ENCODE measurements at regions not wholly inside any gene's neighbourhood (a gene's known extent, or its start where the extent isn't known, plus 50 kb on each side); places are given as distances from the start of the nearest gene placed in this dataset.

DNA sequence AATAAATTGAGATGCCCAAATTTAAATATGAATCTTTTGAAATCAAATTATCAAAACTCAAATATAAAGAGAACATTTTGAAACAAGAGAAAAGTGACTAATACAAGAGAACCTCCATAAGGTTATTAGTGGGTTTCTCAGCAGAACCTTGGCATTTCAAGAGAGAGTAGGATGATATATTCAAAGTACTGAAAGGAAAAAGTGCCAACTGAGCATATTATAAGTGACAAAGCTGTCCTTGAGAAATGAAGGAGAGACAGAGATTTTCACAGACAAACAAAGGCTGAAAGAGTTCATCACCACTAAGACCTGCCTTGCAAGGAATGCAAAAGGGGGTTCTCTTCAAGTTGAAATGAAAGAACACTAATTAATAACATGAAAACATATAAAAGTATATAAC is 366.0 kb downstream of the HINT1 start (continued):
- TF ChIP-seq, protein P1, sequence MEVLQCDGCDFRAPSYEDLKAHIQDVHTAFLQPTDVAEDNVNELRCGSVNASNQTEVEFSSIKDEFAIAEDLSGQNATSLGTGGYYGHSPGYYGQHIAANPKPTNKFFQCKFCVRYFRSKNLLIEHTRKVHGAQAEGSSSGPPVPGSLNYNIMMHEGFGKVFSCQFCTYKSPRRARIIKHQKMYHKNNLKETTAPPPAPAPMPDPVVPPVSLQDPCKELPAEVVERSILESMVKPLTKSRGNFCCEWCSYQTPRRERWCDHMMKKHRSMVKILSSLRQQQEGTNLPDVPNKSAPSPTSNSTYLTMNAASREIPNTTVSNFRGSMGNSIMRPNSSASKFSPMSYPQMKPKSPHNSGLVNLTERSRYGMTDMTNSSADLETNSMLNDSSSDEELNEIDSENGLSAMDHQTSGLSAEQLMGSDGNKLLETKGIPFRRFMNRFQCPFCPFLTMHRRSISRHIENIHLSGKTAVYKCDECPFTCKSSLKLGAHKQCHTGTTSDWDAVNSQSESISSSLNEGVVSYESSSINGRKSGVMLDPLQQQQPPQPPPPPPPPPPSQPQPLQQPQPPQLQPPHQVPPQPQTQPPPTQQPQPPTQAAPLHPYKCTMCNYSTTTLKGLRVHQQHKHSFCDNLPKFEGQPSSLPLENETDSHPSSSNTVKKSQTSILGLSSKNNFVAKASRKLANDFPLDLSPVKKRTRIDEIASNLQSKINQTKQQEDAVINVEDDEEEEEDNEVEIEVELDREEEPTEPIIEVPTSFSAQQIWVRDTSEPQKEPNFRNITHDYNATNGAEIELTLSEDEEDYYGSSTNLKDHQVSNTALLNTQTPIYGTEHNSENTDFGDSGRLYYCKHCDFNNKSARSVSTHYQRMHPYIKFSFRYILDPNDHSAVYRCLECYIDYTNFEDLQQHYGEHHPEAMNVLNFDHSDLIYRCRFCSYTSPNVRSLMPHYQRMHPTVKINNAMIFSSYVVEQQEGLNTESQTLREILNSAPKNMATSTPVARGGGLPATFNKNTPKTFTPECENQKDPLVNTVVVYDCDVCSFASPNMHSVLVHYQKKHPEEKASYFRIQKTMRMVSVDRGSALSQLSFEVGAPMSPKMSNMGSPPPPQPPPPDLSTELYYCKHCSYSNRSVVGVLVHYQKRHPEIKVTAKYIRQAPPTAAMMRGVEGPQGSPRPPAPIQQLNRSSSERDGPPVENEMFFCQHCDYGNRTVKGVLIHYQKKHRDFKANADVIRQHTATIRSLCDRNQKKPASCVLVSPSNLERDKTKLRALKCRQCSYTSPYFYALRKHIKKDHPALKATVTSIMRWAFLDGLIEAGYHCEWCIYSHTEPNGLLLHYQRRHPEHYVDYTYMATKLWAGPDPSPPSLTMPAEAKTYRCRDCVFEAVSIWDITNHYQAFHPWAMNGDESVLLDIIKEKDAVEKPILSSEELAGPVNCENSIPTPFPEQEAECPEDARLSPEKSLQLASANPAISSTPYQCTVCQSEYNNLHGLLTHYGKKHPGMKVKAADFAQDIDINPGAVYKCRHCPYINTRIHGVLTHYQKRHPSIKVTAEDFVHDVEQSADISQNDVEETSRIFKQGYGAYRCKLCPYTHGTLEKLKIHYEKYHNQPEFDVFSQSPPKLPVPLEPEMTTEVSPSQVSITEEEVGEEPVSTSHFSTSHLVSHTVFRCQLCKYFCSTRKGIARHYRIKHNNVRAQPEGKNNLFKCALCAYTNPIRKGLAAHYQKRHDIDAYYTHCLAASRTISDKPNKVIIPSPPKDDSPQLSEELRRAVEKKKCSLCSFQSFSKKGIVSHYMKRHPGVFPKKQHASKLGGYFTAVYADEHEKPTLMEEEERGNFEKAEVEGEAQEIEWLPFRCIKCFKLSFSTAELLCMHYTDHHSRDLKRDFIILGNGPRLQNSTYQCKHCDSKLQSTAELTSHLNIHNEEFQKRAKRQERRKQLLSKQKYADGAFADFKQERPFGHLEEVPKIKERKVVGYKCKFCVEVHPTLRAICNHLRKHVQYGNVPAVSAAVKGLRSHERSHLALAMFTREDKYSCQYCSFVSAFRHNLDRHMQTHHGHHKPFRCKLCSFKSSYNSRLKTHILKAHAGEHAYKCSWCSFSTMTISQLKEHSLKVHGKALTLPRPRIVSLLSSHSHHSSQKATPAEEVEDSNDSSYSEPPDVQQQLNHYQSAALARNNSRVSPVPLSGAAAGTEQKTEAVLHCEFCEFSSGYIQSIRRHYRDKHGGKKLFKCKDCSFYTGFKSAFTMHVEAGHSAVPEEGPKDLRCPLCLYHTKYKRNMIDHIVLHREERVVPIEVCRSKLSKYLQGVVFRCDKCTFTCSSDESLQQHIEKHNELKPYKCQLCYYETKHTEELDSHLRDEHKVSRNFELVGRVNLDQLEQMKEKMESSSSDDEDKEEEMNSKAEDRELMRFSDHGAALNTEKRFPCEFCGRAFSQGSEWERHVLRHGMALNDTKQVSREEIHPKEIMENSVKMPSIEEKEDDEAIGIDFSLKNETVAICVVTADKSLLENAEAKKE (CRISPR knock-in tag; IDR thresholded peaks at IDR 0.05) = no peak
- TF ChIP-seq, protein P2, sequence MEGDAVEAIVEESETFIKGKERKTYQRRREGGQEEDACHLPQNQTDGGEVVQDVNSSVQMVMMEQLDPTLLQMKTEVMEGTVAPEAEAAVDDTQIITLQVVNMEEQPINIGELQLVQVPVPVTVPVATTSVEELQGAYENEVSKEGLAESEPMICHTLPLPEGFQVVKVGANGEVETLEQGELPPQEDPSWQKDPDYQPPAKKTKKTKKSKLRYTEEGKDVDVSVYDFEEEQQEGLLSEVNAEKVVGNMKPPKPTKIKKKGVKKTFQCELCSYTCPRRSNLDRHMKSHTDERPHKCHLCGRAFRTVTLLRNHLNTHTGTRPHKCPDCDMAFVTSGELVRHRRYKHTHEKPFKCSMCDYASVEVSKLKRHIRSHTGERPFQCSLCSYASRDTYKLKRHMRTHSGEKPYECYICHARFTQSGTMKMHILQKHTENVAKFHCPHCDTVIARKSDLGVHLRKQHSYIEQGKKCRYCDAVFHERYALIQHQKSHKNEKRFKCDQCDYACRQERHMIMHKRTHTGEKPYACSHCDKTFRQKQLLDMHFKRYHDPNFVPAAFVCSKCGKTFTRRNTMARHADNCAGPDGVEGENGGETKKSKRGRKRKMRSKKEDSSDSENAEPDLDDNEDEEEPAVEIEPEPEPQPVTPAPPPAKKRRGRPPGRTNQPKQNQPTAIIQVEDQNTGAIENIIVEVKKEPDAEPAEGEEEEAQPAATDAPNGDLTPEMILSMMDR (conservative IDR thresholded peaks at IDR 0.05; ENCODE audit: low read depth in 2 of 2) = no peak

DNA sequence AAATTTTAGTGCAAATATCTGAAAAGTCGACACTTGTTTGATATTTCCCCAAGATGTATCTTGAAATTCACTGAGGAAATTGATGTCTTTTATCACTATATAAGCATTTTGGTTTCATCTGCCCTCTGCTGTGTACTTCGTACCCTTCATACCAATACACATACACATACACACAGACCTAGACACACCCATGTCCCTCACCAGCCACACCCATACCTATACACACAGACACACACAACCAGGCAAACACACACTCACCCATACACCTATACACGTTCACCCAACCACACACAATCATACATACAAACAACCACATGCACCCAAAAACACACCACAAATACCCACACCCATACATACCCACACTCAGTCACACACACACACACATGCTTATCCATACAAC is 367.8 kb downstream of the HINT1 start:
- no peak overlapping the region for H3K4me3 ChIP-seq
- no peak overlapping the region for H3K27ac ChIP-seq (ENCODE audit: low read depth)
- H3K4me1 ChIP-seq (ENCODE audit: insufficient read depth) = no peaks in the 10 kb centered on the region
- no peaks in the 10 kb centered on the region for H4K20me1 ChIP-seq (replicated peaks; ENCODE audit: insufficient read depth)
- peaks cover 3% of the 10 kb centered on the region; the same call in 1 of the 3 replicates for H3K36me3 Mint-ChIP-seq (ENCODE audit: low read depth)
- H2AFZ ChIP-seq = no peak overlapping the region
- no peaks in the 10 kb centered on the region for H3K79me2 ChIP-seq (replicated peaks; ENCODE audit: insufficient read depth)
- DNase-seq (ENCODE audit: low spot score) (no peak), ATAC-seq (no peak)
- TF ChIP-seq EZH2phosphoT487 (IDR thresholded peaks at IDR 0.05; ENCODE audit: unreplicated experiment) (no peak), CREB1 (CRISPR knock-in tag; IDR thresholded peaks at IDR 0.05; ENCODE audit: low read depth) (no peak), ZNF331 (CRISPR knock-in tag; IDR thresholded peaks at IDR 0.05; ENCODE audit: low read depth) (no peak), NANOG (IDR thresholded peaks at IDR 0.05; ENCODE audit: borderline replicate concordance) (no peak), STAT1 (IDR thresholded peaks at IDR 0.05; ENCODE audit: unreplicated experiment) (no peak), EZH2 (IDR thresholded peaks at IDR 0.05; ENCODE audit: low read depth, unreplicated experiment) (no peak), POLR2AphosphoS5 (IDR thresholded peaks at IDR 0.05; ENCODE audit: low read depth) (no peak), JUNB (IDR thresholded peaks at IDR 0.05; ENCODE audit: unreplicated experiment) (no peak), ZNF114 (CRISPR knock-in tag; IDR thresholded peaks at IDR 0.05) (no peak)
- TF ChIP-seq, protein P3, sequence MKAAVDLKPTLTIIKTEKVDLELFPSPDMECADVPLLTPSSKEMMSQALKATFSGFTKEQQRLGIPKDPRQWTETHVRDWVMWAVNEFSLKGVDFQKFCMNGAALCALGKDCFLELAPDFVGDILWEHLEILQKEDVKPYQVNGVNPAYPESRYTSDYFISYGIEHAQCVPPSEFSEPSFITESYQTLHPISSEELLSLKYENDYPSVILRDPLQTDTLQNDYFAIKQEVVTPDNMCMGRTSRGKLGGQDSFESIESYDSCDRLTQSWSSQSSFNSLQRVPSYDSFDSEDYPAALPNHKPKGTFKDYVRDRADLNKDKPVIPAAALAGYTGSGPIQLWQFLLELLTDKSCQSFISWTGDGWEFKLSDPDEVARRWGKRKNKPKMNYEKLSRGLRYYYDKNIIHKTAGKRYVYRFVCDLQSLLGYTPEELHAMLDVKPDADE (IDR thresholded peaks at IDR 0.05) = no peak
- TF ChIP-seq, protein P2 (conservative IDR thresholded peaks at IDR 0.05; ENCODE audit: low read depth in 2 of 2) = no peak
- peak overlapping the region; percentile 49 for H3K27ac Mint-ChIP-seq
- no peaks in the 10 kb centered on the region for H3F3A ChIP-seq (replicated peaks; ENCODE audit: low read depth)
- H3K9me2 ChIP-seq (ENCODE audit: insufficient read depth) = peaks cover 6% of the 10 kb centered on the region
- H3K36me3 ChIP-seq (ENCODE audit: insufficient read depth) = no peaks in the 10 kb centered on the region
- H3K27me3 Mint-ChIP-seq (ENCODE audit: insufficient read depth, low read depth, poor library complexity) = no peaks in the 10 kb centered on the region
- H3K27me3 ChIP-seq (ENCODE audit: insufficient read depth) = no peaks in the 10 kb centered on the region
- H3K4me1 Mint-ChIP-seq = no peaks in the 10 kb centered on the region
- no peak overlapping the region for H3K4me3 Mint-ChIP-seq
- H3K4me2 ChIP-seq = no peak overlapping the region
- H3K9me3 Mint-ChIP-seq = peaks cover 11% of the 10 kb centered on the region; the same call in 2 of the 3 replicates

All from GM23338 (cell line).